CD4-positive, alpha-beta memory T cell (primary cell): ENCODE measurements at regions not wholly inside any gene's neighbourhood (a gene's known extent, or its start where the extent isn't known, plus 50 kb on each side); places are given as distances from the start of the nearest gene placed in this dataset.

Experiments
- CTCF ChIA-PET: fragments of 350-600 bp; sonication (Branson Sonifier 250); formaldehyde crosslinking; loops from one replicate; lab custom pipeline; 2021; ENCODE audit warnings: inconsistent platforms; ENCODE audit not compliant: partially characterized antibody; lab: Charles Lee
- POLR2A ChIA-PET: fragments of 350-600 bp; sonication (Branson Sonifier 250); formaldehyde crosslinking; loops from one replicate; lab custom pipeline; 2021; ENCODE audit not compliant: partially characterized antibody; lab: Charles Lee
- DNase-seq, 5 donors: peaks; one replicate each; pipeline versions ENCODE4 v3.0.0 to v3.0.0-alpha.2; 2020 to 2022; ENCODE audit warnings: mixed read lengths in 1 of 5
- H3K27ac ChIP-seq: one replicate; pipeline ENCODE4 v1.7.0; 2013; ENCODE audit warnings: low read depth, low read length
- H3K27me3 ChIP-seq: 2 replicates; pipeline ENCODE4 v1.7.0; 2013; ENCODE audit warnings: mild to moderate bottlenecking, low read length, moderate library complexity; ENCODE audit not compliant: insufficient read depth
- H3K36me3 ChIP-seq: 2 replicates; pipeline ENCODE4 v1.7.0; 2013; ENCODE audit warnings: mild to moderate bottlenecking, low read length, moderate library complexity; ENCODE audit not compliant: insufficient read depth
- H3K4me1 ChIP-seq: 2 replicates; pipeline ENCODE4 v1.7.0; 2013; ENCODE audit warnings: mild to moderate bottlenecking, low read length, moderate library complexity; ENCODE audit not compliant: insufficient read depth
- H3K4me3 ChIP-seq, 2 donors: one replicate each; pipeline ENCODE4 v1.7.0; 2013; ENCODE audit warnings: low read length in 2 of 2, mild to moderate bottlenecking in 1 of 2
- H3K9me3 ChIP-seq, 2 donors: one replicate each; pipeline ENCODE4 v1.7.0; 2013; ENCODE audit warnings: low read length in 2 of 2, control low read depth in 1 of 2; ENCODE audit not compliant: control insufficient read depth in 1 of 2
- H3K27ac Mint-ChIP-seq, 7 donors: one replicate each; pipeline ENCODE4 v1.8.0; 2020 to 2021; ENCODE audit warnings: mixed read lengths in 7 of 7, mild to moderate bottlenecking in 6 of 7, inconsistent platforms in 3 of 7, moderate library complexity in 3 of 7
- H3K27me3 Mint-ChIP-seq, 2 donors: one replicate each; pipeline ENCODE4 v1.8.0; 2020 to 2021; ENCODE audit warnings: mixed read lengths in 2 of 2
- H3K36me3 Mint-ChIP-seq, 2 donors: one replicate each; pipeline ENCODE4 v1.8.0; 2020 to 2021; ENCODE audit warnings: mixed read lengths in 2 of 2, inconsistent platforms in 1 of 2, mild to moderate bottlenecking in 1 of 2
- H3K4me1 Mint-ChIP-seq, 4 donors: one replicate each; pipeline ENCODE4 v1.8.0; 2020 to 2021; ENCODE audit warnings: mixed read lengths in 4 of 4, mild to moderate bottlenecking in 1 of 4
- H3K4me3 Mint-ChIP-seq, 8 donors: one replicate each; pipeline ENCODE4 v1.8.0; 2020 to 2021; ENCODE audit warnings: mixed read lengths in 8 of 8, mild to moderate bottlenecking in 7 of 8, moderate library complexity in 6 of 8, inconsistent platforms in 3 of 8
- H3K9me3 Mint-ChIP-seq, 8 donors: one replicate each; pipeline ENCODE4 v1.8.0; 2020 to 2021; ENCODE audit warnings: mixed read lengths in 8 of 8, mild to moderate bottlenecking in 5 of 8, inconsistent platforms in 3 of 8, moderate library complexity in 1 of 8
- intact Hi-C: fragments of 100-400 bp; cut with micrococcal nuclease; formaldehyde crosslinking; loops from one replicate; pipeline ENCODE4 v1.15.1; 2023

DNA sequence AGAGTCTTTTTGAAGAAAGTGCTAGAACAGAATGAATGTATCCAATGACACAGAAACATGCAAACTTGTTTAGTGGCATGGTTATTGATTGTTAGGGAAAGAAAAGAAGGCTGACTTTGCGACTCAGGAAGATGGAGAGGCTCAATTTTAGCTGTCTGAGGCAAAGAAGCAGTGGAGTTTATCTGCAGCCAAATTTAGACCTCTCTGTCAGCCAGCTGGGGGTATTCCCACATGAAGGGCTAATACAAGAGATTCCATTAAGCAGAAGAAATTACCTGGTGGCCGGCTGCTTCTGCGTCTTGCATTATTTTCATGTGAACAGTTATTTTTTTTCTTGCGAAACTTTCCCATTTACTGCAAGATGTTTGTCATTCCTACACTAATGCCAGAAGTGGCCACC lies 240.2 kb upstream of the NBEA start:
- no peaks in the 10 kb centered on the region for H3K27me3 Mint-ChIP-seq
- H3K27ac ChIP-seq = no peak overlapping the region
- H3K27me3 ChIP-seq = no peaks in the 10 kb centered on the region
- H3K4me1 Mint-ChIP-seq = no peaks in the 10 kb centered on the region
- no peaks in the 10 kb centered on the region for H3K36me3 ChIP-seq
- ChIA-PET POLR2A (no interaction called here), CTCF (no interaction called here)
- intact Hi-C loops = no loop called here
- H3K4me3 Mint-ChIP-seq = no peak overlapping the region
- H3K9me3 ChIP-seq = no peaks in the 10 kb centered on the region
- H3K9me3 Mint-ChIP-seq = peaks cover 0 to 9% (median 3%) of the 10 kb centered on the region in 8 donors
- H3K4me3 ChIP-seq = no peak overlapping the region
- no peaks in the 10 kb centered on the region for H3K36me3 Mint-ChIP-seq
- no peak overlapping the region for H3K27ac Mint-ChIP-seq
- H3K4me1 ChIP-seq = no peaks in the 10 kb centered on the region
- no peak for DNase-seq

DNA sequence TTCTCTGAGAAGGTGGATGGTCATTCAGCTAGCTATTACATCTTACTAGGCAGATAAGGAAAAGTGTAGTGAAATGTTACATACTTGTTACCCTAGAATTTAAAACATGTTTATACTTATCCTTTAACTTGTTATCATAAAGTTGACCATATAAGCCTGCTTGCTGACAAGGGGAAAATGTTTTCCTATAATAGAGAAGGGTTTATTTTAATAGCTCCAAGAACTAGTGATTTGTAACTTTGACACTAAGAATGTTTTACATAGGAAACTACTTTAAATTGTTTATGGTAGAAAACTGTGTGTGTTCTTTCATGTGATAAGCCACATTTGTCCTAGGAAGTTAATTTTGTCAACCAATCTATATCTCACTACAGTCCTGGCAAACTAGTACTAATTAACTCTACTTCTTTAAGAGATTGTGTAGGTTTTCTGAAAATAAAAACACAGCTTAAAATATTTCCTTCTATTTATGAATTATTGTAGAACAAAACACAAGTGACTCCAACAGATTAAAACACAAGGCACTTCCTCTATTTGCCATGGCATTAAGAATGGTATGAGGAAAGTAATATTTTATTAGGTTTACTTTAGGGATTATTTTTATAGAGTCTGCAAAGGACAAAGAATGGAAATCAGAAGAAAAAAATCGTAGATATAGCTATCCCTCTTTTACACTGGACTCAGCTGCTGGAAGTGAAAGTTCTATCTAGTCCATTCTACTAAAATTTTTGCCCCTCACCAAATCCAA lies 233.3 kb upstream of the NBEA start:
- H3K27ac ChIP-seq = no peak overlapping the region
- H3K27ac Mint-ChIP-seq = no peak overlapping the region
- H3K4me1 ChIP-seq = no peaks in the 10 kb centered on the region
- no peaks in the 10 kb centered on the region for H3K27me3 Mint-ChIP-seq
- H3K9me3 Mint-ChIP-seq = peaks cover 0 to 9% (median 0%) of the 10 kb centered on the region in 8 donors
- H3K36me3 ChIP-seq = no peaks in the 10 kb centered on the region
- no peaks in the 10 kb centered on the region for H3K36me3 Mint-ChIP-seq
- no peak overlapping the region for H3K4me3 ChIP-seq
- H3K27me3 ChIP-seq = no peaks in the 10 kb centered on the region
- ChIA-PET CTCF (no interaction called here), POLR2A (no interaction called here)
- no peaks in the 10 kb centered on the region for H3K9me3 ChIP-seq
- no peak overlapping the region for H3K4me3 Mint-ChIP-seq
- no peak for DNase-seq
- intact Hi-C loops = no loop called here
- H3K4me1 Mint-ChIP-seq = no peaks in the 10 kb centered on the region

DNA sequence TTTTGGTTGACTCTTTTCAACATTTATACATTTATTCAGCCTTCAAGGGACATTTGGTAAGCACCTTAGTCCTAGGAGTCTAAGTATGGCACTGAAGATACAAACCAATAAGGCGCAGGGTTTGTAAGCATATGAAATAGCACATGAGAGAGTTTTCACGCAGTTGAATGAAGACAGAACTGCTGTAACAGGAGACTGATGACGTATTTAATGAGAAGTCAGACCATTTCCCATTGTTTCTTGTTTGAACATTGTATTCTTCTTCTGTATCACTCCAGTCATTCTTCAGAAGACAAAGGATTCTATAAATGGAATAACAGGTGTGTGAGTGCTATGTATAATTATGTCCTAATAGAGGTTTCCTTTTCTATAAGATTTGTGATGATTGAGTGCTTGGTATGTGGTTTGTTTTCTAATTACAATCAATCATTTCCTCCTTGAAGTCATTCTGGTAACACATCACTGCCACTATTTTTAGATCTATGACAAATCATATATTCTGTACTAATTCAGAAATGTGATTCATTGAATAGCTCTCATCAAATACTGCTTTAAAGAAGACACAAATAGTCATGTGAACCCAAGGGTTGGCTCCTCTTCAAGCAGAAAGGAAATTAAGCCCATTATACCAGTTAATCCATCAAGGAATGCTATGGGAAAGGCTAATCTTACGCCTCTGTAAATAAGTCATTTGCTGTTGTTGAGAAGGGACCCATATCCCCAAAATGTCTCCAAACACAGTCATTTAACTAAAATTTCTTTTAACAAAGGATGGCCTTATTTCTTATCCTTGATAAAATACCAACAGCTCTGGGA lies 222.8 kb upstream of the NBEA start:
- no peaks in the 10 kb centered on the region for H3K4me1 Mint-ChIP-seq
- POLR2A ChIA-PET = no interaction called here
- intact Hi-C loops = no loop called here
- H3K4me3 Mint-ChIP-seq = no peak overlapping the region
- no peak overlapping the region for H3K4me3 ChIP-seq
- no peaks in the 10 kb centered on the region for H3K36me3 Mint-ChIP-seq
- H3K27ac Mint-ChIP-seq = no peak overlapping the region
- no peaks in the 10 kb centered on the region for H3K36me3 ChIP-seq
- no peak overlapping the region for H3K27ac ChIP-seq
- no peaks in the 10 kb centered on the region for H3K9me3 ChIP-seq
- no peaks in the 10 kb centered on the region for H3K4me1 ChIP-seq
- CTCF ChIA-PET = no interaction called here
- no peak for DNase-seq
- H3K27me3 ChIP-seq = no peaks in the 10 kb centered on the region
- H3K9me3 Mint-ChIP-seq = peaks cover 0 to 4% (median 0%) of the 10 kb centered on the region in 8 donors
- no peaks in the 10 kb centered on the region for H3K27me3 Mint-ChIP-seq

DNA sequence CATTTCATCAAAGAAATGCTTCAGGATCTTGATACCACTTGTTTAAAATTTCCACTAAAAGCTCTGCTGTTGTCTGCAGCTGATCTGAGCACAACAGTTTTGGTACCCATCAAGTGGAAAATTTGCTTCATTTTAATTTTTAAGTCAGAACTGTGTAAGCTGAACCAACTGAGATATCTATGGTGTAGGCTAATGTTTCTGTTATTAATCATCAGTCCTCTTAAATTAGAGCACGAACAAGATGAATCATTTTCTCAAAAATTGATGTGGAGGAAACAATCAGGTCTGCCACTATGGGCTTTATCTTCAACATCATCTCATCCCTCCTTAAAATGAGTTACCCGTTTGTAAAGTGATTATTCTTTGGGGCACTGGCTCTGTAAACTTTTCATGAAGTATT lies 221.5 kb upstream of the NBEA start:
- DNase-seq = no peak
- intact Hi-C loops = no loop called here
- H3K4me1 Mint-ChIP-seq = no peaks in the 10 kb centered on the region
- peaks cover 0 to 4% (median 0%) of the 10 kb centered on the region in 8 donors for H3K9me3 Mint-ChIP-seq
- H3K36me3 Mint-ChIP-seq = no peaks in the 10 kb centered on the region
- H3K4me3 ChIP-seq = no peak overlapping the region
- no peak overlapping the region for H3K4me3 Mint-ChIP-seq
- H3K27ac Mint-ChIP-seq = no peak overlapping the region
- no peaks in the 10 kb centered on the region for H3K27me3 ChIP-seq
- CTCF ChIA-PET = no interaction called here
- POLR2A ChIA-PET = no interaction called here
- no peaks in the 10 kb centered on the region for H3K9me3 ChIP-seq
- no peak overlapping the region for H3K27ac ChIP-seq
- no peaks in the 10 kb centered on the region for H3K27me3 Mint-ChIP-seq
- H3K4me1 ChIP-seq = no peaks in the 10 kb centered on the region
- no peaks in the 10 kb centered on the region for H3K36me3 ChIP-seq

DNA sequence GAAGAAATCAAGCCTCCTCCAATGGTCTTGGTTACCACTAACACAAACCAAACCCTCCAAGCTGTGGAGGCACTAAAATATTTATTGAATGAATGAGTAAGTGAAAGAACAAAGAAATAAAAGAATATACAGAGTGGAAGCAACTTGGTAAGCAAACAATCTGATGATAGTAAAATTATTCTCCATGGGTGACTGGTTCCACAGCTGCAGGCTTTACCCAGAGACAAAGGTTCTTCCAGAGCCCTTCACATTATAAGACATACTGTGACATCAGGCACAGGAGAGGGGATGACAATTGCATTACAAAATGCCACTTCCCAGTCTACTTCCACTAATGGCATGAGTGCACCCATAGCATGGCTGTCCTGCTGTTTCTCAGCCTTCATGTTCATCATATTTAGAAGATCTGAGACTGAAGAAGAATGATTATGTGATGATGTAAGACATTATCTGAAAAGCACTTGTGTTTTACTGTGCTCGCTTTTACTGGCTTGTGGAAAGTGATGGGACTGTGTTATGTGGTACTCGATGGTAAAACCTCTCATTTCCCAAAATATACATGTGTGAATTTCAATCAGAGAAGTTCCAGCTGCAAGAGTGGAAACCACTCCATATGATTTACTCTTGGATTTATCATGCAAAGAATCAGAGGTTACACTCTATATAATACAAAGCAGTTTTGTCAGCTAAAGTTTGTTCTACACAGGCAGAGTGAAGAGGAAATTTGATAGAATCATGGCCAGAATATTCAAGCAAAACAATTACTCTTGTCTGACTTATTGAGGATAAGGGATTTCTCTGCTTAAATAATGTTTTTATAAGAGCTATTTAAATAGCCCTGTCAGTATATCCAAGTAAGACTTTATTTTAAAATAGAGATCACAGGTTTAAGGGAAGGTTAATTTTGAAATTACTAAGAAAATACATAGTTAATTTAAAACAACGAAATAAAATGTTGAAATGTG lies 220.2 kb upstream of the NBEA start:
- no peak for DNase-seq
- Mint-ChIP-seq H3K4me1 (no peaks in the 10 kb centered on the region), H3K36me3 (no peaks in the 10 kb centered on the region), H3K27me3 (no peaks in the 10 kb centered on the region), H3K4me3 (no peak overlapping the region), H3K9me3 (peaks cover 0 to 3% (median 0%) of the 10 kb centered on the region in 8 donors), H3K27ac (no peak overlapping the region)
- no peaks in the 10 kb centered on the region for H3K9me3 ChIP-seq
- CTCF ChIA-PET = no interaction called here
- H3K36me3 ChIP-seq = no peaks in the 10 kb centered on the region
- intact Hi-C loops = no loop called here
- no peak overlapping the region for H3K27ac ChIP-seq
- no peaks in the 10 kb centered on the region for H3K4me1 ChIP-seq
- no peaks in the 10 kb centered on the region for H3K27me3 ChIP-seq
- no peak overlapping the region for H3K4me3 ChIP-seq
- POLR2A ChIA-PET = no interaction called here

DNA sequence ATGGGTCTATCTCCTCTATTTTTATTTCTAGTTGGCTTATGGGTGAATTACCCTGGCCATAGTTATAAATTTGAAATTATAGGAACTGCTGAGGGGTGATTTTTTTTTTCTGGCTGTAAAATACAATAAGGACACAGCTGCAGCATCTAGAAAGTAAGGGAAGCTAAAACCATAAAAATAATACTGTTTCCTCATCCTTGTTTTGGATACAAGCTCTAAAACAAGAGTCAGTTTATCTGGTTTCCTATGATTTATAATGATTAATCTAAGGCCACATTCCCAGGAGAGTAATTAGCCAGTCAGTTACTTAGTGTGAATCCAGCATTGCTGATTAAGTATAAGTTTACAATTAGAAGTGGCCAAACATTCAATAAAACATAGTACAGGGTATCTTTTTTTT lies 219.1 kb upstream of the NBEA start:
- Mint-ChIP-seq H3K4me1 (no peaks in the 10 kb centered on the region), H3K27me3 (no peaks in the 10 kb centered on the region), H3K27ac (peak overlapping the region in 1 of 7 donors; percentile 42), H3K36me3 (no peaks in the 10 kb centered on the region), H3K4me3 (no peak overlapping the region), H3K9me3 (peaks cover 0 to 3% (median 0%) of the 10 kb centered on the region in 8 donors)
- H3K36me3 ChIP-seq = no peaks in the 10 kb centered on the region
- no peaks in the 10 kb centered on the region for H3K9me3 ChIP-seq
- no peaks in the 10 kb centered on the region for H3K27me3 ChIP-seq
- POLR2A ChIA-PET = no interaction called here
- intact Hi-C loops = no loop called here
- no peak overlapping the region for H3K27ac ChIP-seq
- CTCF ChIA-PET = no interaction called here
- H3K4me3 ChIP-seq = no peak overlapping the region
- H3K4me1 ChIP-seq = no peaks in the 10 kb centered on the region
- DNase-seq = no peak

DNA sequence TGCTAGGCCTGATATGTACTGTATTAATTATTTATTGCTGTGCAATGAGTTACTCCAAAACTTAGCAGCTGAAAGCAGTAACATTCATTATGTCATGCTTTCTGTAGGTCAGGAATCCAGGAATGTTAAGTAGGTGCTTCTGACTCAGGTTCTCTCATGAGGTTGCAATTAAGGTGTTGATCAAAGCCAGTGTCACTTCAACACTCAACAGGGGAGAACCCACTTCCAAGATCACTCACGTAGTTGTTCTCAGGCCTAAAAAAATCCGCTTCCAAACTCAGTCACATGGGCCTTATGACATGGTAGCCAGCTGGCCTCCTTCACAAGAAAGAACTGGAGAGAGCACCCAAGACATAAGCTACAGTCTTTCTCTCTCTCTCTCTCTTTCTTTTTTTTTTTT lies 211.1 kb upstream of the NBEA start:
- Mint-ChIP-seq H3K27ac (no peak overlapping the region), H3K4me3 (no peak overlapping the region), H3K27me3 (no peaks in the 10 kb centered on the region), H3K9me3 (peaks cover 0 to 13% (median 4%) of the 10 kb centered on the region in 8 donors), H3K36me3 (no peaks in the 10 kb centered on the region), H3K4me1 (no peaks in the 10 kb centered on the region)
- intact Hi-C loops = no loop called here
- CTCF ChIA-PET = no interaction called here
- Histone ChIP-seq H3K27me3 (no peaks in the 10 kb centered on the region), H3K4me1 (no peaks in the 10 kb centered on the region), H3K4me3 (no peak overlapping the region), H3K9me3 (no peaks in the 10 kb centered on the region), H3K27ac (no peak overlapping the region), H3K36me3 (no peaks in the 10 kb centered on the region)
- POLR2A ChIA-PET = no interaction called here
- no peak for DNase-seq
